ENCODE measurements at regions not wholly inside any gene's neighbourhood (a gene's known extent, or its start where the extent isn't known, plus 50 kb on each side); places are given as distances from the start of the nearest gene placed in this dataset.

DNA sequence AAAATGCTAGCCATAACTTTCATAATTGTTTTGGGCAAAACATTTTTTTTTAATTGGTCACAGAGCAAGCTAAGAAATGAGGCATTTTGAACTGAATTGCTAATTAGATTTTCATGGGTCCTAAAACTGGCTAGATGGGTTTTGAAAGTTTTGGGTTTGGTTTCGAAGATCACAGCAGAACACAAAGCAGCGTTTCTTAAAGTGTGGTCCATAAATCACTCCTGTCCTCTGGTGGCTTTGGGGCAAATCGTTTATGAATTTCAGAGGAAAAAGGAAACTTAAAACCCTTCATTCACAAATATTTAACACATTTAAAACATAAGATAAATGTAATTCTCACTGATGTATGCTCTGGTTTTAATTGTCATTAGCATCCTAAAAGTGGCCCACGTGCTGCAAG lies 503.7 kb downstream of the SPATA31D1 start:
- TF ChIP-seq ZSCAN5A (tag by site-specific recombination; IDR thresholded peaks at IDR 0.05) (no peak), YY1 (tag by site-specific recombination; IDR thresholded peaks at IDR 0.05) (no peak), MEIS1 (CRISPR knock-in tag; IDR thresholded peaks at IDR 0.05; ENCODE audit: borderline replicate concordance) (no peak), PRDM1 (tag by site-specific recombination; IDR thresholded peaks at IDR 0.05) (no peak), ZNF398 (tag by site-specific recombination; IDR thresholded peaks at IDR 0.05) (no peak), ZNF843 (tag by site-specific recombination; IDR thresholded peaks at IDR 0.05) (no peak), OSR2 (tag by site-specific recombination; IDR thresholded peaks at IDR 0.05) (no peak)
- TF ChIP-seq, protein P1, sequence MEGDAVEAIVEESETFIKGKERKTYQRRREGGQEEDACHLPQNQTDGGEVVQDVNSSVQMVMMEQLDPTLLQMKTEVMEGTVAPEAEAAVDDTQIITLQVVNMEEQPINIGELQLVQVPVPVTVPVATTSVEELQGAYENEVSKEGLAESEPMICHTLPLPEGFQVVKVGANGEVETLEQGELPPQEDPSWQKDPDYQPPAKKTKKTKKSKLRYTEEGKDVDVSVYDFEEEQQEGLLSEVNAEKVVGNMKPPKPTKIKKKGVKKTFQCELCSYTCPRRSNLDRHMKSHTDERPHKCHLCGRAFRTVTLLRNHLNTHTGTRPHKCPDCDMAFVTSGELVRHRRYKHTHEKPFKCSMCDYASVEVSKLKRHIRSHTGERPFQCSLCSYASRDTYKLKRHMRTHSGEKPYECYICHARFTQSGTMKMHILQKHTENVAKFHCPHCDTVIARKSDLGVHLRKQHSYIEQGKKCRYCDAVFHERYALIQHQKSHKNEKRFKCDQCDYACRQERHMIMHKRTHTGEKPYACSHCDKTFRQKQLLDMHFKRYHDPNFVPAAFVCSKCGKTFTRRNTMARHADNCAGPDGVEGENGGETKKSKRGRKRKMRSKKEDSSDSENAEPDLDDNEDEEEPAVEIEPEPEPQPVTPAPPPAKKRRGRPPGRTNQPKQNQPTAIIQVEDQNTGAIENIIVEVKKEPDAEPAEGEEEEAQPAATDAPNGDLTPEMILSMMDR (tag by site-specific recombination; IDR thresholded peaks at IDR 0.05) = no peak
